GM23248 (cell line): ENCODE measurements at regions not wholly inside any gene's neighbourhood (a gene's known extent, or its start where the extent isn't known, plus 50 kb on each side); places are given as distances from the start of the nearest gene placed in this dataset.
"Not testable (repeated sequence)": the region's sequence is repeated elsewhere in the genome, so short reads cannot be mapped to it uniquely, and the experiment has no call there.

ENCODE experiments used
- DNase-seq: peaks from one replicate; pipeline ENCODE4 v3.0.0-alpha.2; 2015
- H2AFZ ChIP-seq: fragments of 200-600 bp; sonication (generic); 2 replicates; pipeline ENCODE4 v1.6.1; 2016; ENCODE audit warnings: antibody characterized with exemption
- H3F3A ChIP-seq: fragments of 200-600 bp; sonication (generic); 2 replicates; pipeline ENCODE4 v1.6.1; 2016; ENCODE audit warnings: mild to moderate bottlenecking, antibody characterized with exemption, mixed run types; ENCODE audit not compliant: insufficient read depth
- H3K27ac ChIP-seq: fragments of 200-600 bp; sonication (generic); 2 replicates; pipeline ENCODE4 v1.5.1; 2016; ENCODE audit warnings: mild to moderate bottlenecking
- H3K27me3 ChIP-seq: fragments of 200-600 bp; sonication (generic); replicated peaks from 2 replicates; pipeline ENCODE4 v1.6.1; 2016; ENCODE audit warnings: mild to moderate bottlenecking; ENCODE audit not compliant: insufficient read depth
- H3K36me3 ChIP-seq: fragments of 200-600 bp; sonication (generic); 2 replicates; pipeline ENCODE4 v1.6.1; 2016; ENCODE audit warnings: low read depth, mild to moderate bottlenecking
- H3K4me1 ChIP-seq: fragments of 200-600 bp; sonication (generic); 2 replicates; pipeline ENCODE4 v1.6.1; 2016; ENCODE audit warnings: mild to moderate bottlenecking; ENCODE audit not compliant: insufficient read depth
- H3K4me2 ChIP-seq: fragments of 200-600 bp; sonication (generic); one replicate; pipeline ENCODE4 v1.6.1; 2016; ENCODE audit warnings: mild to moderate bottlenecking; ENCODE audit not compliant: unreplicated experiment
- H3K4me3 ChIP-seq: fragments of 200-600 bp; sonication (generic); 2 replicates; pipeline ENCODE4 v1.5.1; 2016; ENCODE audit warnings: mild to moderate bottlenecking
- H3K79me2 ChIP-seq: fragments of 200-600 bp; sonication (generic); 2 replicates; pipeline ENCODE4 v1.6.1; 2016; ENCODE audit warnings: mild to moderate bottlenecking; ENCODE audit not compliant: insufficient read depth
- H3K9ac ChIP-seq: fragments of 200-600 bp; sonication (generic); 2 replicates; pipeline ENCODE4 v1.6.1; 2016; ENCODE audit warnings: mild to moderate bottlenecking
- H3K9me2 ChIP-seq: fragments of 200-600 bp; sonication (generic); 2 replicates; pipeline ENCODE4 v1.6.1; 2016; ENCODE audit warnings: mixed run types, mild to moderate bottlenecking, moderate library complexity; ENCODE audit not compliant: insufficient read depth
- H3K9me3 ChIP-seq: fragments of 200-600 bp; sonication (generic); one replicate; pipeline ENCODE4 v1.6.1; 2017; ENCODE audit warnings: low read depth
- H4K20me1 ChIP-seq: fragments of 200-600 bp; sonication (generic); 2 replicates; pipeline ENCODE4 v1.6.0; 2016; ENCODE audit not compliant: insufficient read depth
- EZH2 ChIP-seq: fragments of 200-600 bp; sonication (generic); IDR thresholded peaks from 2 replicates; pipeline ENCODE4 v1.6.1; 2018; ENCODE audit warnings: antibody characterized with exemption, mild to moderate bottlenecking; ENCODE audit not compliant: insufficient read depth, poor library complexity, severe bottlenecking
- EZH2phosphoT487 ChIP-seq: fragments of 200-600 bp; sonication (generic); IDR thresholded peaks from 2 replicates; pipeline ENCODE4 v1.6.1; 2018; ENCODE audit warnings: antibody characterized with exemption, moderate library complexity, mild to moderate bottlenecking, low read depth; ENCODE audit not compliant: insufficient read depth
- WGBS, 2 experiments: methylation state at CpG; one replicate each; pipeline ENCODE4 v1.1.6; 2015 to 2017; ENCODE audit warnings: low lambda C conversion rate in 2 of 2, low coverage in 1 of 2; ENCODE audit errors: missing lambda C conversion rate in 2 of 2; 5-methylcytosine and 5-hydroxymethylcytosine counted together
- in situ Hi-C: fragments of 300-500 bp; cut with MboI; formaldehyde crosslinking; loops from 2 replicates; pipeline ENCODE4 v1.15.0; 2020

- Histone ChIP-seq H3K36me3 (no peaks in the 10 kb centered on the region), H3K9me2 (peaks cover 4% of the 10 kb centered on the region; the same call in 1 of the 2 replicates), H3K4me1 (no peaks in the 10 kb centered on the region), H3K4me3 (no peak overlapping the region), H3K27me3 (no peaks in the 10 kb centered on the region), H3K9me3 (no peaks in the 10 kb centered on the region), H3K9ac (no peak overlapping the region), H4K20me1 (no peaks in the 10 kb centered on the region), H3K27ac (no peak overlapping the region), H2AFZ (no peak overlapping the region), H3K79me2 (no peaks in the 10 kb centered on the region), H3K4me2 (no peak overlapping the region), H3F3A (no peaks in the 10 kb centered on the region)
- TF ChIP-seq EZH2 = no peak
- no peak for TF ChIP-seq EZH2phosphoT487
- in situ Hi-C loops = no loop called here
- no peak for DNase-seq
- 73 to 74% methylated on average over 12 to 18 of the region's 18 CpGs for WGBS, 2 experiments
Measured at GRCh38 chr16:55989569-55989907, 114.4 kb upstream of the CES5A start.

- WGBS, 2 experiments = 67 to 75% methylated on average over 24 to 48 of the region's 48 CpGs
Measured at GRCh38 chr16:55988850-55989568, 113.8 kb upstream of the CES5A start.

GRCh38 chr16:55988013-55988412, 112.8 kb upstream of the CES5A start:
- WGBS, 2 experiments = 3 to 13% methylated on average over 1 of the region's 1 CpG
- in situ Hi-C loops = no loop called here
- H3K27ac ChIP-seq = no peak overlapping the region
- no peak overlapping the region for H2AFZ ChIP-seq
- H3K4me2 ChIP-seq = no peak overlapping the region
- no peak for DNase-seq
- H3K36me3 ChIP-seq = no peaks in the 10 kb centered on the region
- no peak for TF ChIP-seq EZH2phosphoT487
- TF ChIP-seq EZH2 = no peak
- no peaks in the 10 kb centered on the region for H3F3A ChIP-seq
- no peaks in the 10 kb centered on the region for H3K4me1 ChIP-seq
- no peaks in the 10 kb centered on the region for H3K27me3 ChIP-seq
- no peaks in the 10 kb centered on the region for H4K20me1 ChIP-seq
- no peaks in the 10 kb centered on the region for H3K79me2 ChIP-seq
- H3K9me3 ChIP-seq = no peaks in the 10 kb centered on the region
- peaks cover 4% of the 10 kb centered on the region; the same call in 1 of the 2 replicates for H3K9me2 ChIP-seq
- H3K4me3 ChIP-seq = no peak overlapping the region
- H3K9ac ChIP-seq = no peak overlapping the region

More at GRCh38 chr16:55988850-55989568, 113.8 kb upstream of the CES5A start:
- H3K4me3 ChIP-seq, H3K36me3 ChIP-seq, H2AFZ ChIP-seq, H3K9me3 ChIP-seq, H3K27ac ChIP-seq, H3K4me1 ChIP-seq, DNase-seq, H4K20me1 ChIP-seq, H3K9me2 ChIP-seq, H3F3A ChIP-seq, H3K27me3 ChIP-seq, H3K79me2 ChIP-seq, H3K9ac ChIP-seq, in situ Hi-C loops, H3K4me2 ChIP-seq: not testable (repeated sequence)

- no peaks in the 10 kb centered on the region for H3K79me2 ChIP-seq
- no peak overlapping the region for H3K9ac ChIP-seq
- 26 to 41% methylated on average over 1 of the region's 1 CpG for WGBS, 2 experiments
- no peaks in the 10 kb centered on the region for H3K9me3 ChIP-seq
- H3K4me3 ChIP-seq = no peak overlapping the region
- in situ Hi-C loops = no loop called here
- TF ChIP-seq EZH2 = no peak
- TF ChIP-seq EZH2phosphoT487 = no peak
- H2AFZ ChIP-seq = no peak overlapping the region
- H3K27ac ChIP-seq = no peak overlapping the region
- DNase-seq = no peak
- no peak overlapping the region for H3K4me2 ChIP-seq
- no peaks in the 10 kb centered on the region for H3K27me3 ChIP-seq
- no peaks in the 10 kb centered on the region for H4K20me1 ChIP-seq
- no peaks in the 10 kb centered on the region for H3K4me1 ChIP-seq
- no peaks in the 10 kb centered on the region for H3K36me3 ChIP-seq
- H3K9me2 ChIP-seq = peaks cover 4% of the 10 kb centered on the region; the same call in 1 of the 2 replicates
- no peaks in the 10 kb centered on the region for H3F3A ChIP-seq
Measured at GRCh38 chr16:55982597-55982996, 107.4 kb upstream of the CES5A start.

GRCh38 chr16:55981557-55981956, 106.4 kb upstream of the CES5A start:
- no peak overlapping the region for H2AFZ ChIP-seq
- no peaks in the 10 kb centered on the region for H3F3A ChIP-seq
- no peaks in the 10 kb centered on the region for H3K27me3 ChIP-seq
- H3K9me2 ChIP-seq = peaks cover 3% of the 10 kb centered on the region; the same call in 1 of the 2 replicates
- H3K9ac ChIP-seq = no peak overlapping the region
- no peak for DNase-seq
- TF ChIP-seq EZH2 (no peak), EZH2phosphoT487 (no peak)
- H3K36me3 ChIP-seq = no peaks in the 10 kb centered on the region
- H4K20me1 ChIP-seq = no peaks in the 10 kb centered on the region
- no peaks in the 10 kb centered on the region for H3K79me2 ChIP-seq
- H3K27ac ChIP-seq = no peak overlapping the region
- in situ Hi-C loops = no loop called here
- no peak overlapping the region for H3K4me3 ChIP-seq
- H3K9me3 ChIP-seq = no peaks in the 10 kb centered on the region
- no peaks in the 10 kb centered on the region for H3K4me1 ChIP-seq
- 34 to 47% methylated on average over 2 of the region's 2 CpGs for WGBS, 2 experiments
- H3K4me2 ChIP-seq = no peak overlapping the region
